H1 (cell line): ENCODE measurements at regions not wholly inside any gene's neighbourhood (a gene's known extent, or its start where the extent isn't known, plus 50 kb on each side); places are given as distances from the start of the nearest gene placed in this dataset.

Experiments
- SIRT6 ChIP-seq: IDR thresholded peaks from one replicate; pipeline ENCODE4 v1.7.1; 2012; ENCODE audit warnings: low read length, inconsistent platforms
- TF ChIP-seq, protein P1 (sequence below): fragments of 300-600 bp; sonication (generic); IDR thresholded peaks from 2 replicates; pipeline ENCODE4 v1.7.1; 2012; ENCODE audit warnings: low read length, moderate library complexity, mild to moderate bottlenecking, inconsistent platforms; ENCODE audit not compliant: insufficient replicate concordance

DNA sequence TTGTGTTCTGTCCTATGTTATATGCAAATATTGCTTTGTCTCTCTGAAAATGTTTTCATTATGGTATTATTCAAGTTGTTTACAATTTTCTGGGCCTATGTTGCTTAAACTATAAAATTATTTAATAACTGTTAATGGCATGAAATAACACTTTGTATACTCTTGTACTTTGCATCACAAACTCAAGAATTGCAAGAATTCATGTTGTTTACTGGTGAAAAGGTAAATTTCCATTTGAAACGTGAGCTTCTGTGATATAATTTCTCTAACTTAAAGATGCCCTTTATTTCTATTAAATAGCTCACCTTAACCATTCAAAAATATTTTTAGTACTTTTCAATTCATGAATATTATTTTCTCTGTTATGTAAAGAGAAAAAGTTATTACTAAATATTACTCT, 1504.2 kb downstream of the SUCLG1 start (continued):
- TF ChIP-seq, protein P1, sequence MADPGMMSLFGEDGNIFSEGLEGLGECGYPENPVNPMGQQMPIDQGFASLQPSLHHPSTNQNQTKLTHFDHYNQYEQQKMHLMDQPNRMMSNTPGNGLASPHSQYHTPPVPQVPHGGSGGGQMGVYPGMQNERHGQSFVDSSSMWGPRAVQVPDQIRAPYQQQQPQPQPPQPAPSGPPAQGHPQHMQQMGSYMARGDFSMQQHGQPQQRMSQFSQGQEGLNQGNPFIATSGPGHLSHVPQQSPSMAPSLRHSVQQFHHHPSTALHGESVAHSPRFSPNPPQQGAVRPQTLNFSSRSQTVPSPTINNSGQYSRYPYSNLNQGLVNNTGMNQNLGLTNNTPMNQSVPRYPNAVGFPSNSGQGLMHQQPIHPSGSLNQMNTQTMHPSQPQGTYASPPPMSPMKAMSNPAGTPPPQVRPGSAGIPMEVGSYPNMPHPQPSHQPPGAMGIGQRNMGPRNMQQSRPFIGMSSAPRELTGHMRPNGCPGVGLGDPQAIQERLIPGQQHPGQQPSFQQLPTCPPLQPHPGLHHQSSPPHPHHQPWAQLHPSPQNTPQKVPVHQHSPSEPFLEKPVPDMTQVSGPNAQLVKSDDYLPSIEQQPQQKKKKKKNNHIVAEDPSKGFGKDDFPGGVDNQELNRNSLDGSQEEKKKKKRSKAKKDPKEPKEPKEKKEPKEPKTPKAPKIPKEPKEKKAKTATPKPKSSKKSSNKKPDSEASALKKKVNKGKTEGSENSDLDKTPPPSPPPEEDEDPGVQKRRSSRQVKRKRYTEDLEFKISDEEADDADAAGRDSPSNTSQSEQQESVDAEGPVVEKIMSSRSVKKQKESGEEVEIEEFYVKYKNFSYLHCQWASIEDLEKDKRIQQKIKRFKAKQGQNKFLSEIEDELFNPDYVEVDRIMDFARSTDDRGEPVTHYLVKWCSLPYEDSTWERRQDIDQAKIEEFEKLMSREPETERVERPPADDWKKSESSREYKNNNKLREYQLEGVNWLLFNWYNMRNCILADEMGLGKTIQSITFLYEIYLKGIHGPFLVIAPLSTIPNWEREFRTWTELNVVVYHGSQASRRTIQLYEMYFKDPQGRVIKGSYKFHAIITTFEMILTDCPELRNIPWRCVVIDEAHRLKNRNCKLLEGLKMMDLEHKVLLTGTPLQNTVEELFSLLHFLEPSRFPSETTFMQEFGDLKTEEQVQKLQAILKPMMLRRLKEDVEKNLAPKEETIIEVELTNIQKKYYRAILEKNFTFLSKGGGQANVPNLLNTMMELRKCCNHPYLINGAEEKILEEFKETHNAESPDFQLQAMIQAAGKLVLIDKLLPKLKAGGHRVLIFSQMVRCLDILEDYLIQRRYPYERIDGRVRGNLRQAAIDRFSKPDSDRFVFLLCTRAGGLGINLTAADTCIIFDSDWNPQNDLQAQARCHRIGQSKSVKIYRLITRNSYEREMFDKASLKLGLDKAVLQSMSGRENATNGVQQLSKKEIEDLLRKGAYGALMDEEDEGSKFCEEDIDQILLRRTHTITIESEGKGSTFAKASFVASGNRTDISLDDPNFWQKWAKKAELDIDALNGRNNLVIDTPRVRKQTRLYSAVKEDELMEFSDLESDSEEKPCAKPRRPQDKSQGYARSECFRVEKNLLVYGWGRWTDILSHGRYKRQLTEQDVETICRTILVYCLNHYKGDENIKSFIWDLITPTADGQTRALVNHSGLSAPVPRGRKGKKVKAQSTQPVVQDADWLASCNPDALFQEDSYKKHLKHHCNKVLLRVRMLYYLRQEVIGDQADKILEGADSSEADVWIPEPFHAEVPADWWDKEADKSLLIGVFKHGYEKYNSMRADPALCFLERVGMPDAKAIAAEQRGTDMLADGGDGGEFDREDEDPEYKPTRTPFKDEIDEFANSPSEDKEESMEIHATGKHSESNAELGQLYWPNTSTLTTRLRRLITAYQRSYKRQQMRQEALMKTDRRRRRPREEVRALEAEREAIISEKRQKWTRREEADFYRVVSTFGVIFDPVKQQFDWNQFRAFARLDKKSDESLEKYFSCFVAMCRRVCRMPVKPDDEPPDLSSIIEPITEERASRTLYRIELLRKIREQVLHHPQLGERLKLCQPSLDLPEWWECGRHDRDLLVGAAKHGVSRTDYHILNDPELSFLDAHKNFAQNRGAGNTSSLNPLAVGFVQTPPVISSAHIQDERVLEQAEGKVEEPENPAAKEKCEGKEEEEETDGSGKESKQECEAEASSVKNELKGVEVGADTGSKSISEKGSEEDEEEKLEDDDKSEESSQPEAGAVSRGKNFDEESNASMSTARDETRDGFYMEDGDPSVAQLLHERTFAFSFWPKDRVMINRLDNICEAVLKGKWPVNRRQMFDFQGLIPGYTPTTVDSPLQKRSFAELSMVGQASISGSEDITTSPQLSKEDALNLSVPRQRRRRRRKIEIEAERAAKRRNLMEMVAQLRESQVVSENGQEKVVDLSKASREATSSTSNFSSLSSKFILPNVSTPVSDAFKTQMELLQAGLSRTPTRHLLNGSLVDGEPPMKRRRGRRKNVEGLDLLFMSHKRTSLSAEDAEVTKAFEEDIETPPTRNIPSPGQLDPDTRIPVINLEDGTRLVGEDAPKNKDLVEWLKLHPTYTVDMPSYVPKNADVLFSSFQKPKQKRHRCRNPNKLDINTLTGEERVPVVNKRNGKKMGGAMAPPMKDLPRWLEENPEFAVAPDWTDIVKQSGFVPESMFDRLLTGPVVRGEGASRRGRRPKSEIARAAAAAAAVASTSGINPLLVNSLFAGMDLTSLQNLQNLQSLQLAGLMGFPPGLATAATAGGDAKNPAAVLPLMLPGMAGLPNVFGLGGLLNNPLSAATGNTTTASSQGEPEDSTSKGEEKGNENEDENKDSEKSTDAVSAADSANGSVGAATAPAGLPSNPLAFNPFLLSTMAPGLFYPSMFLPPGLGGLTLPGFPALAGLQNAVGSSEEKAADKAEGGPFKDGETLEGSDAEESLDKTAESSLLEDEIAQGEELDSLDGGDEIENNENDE, result peak; percentile 69
- no peak for TF ChIP-seq SIRT6
- TF ChIP-seq, all 59 proteins: peak for 2
